K562 (cell line): ENCODE measurements at regions not wholly inside any gene's neighbourhood (a gene's known extent, or its start where the extent isn't known, plus 50 kb on each side); places are given as distances from the start of the nearest gene placed in this dataset.

Source experiments
- CEBPB ChIP-seq: fragments of 450-650 bp; IDR thresholded peaks from 2 replicates; pipeline ENCODE4 v1.6.1; 2016; ENCODE audit warnings: missing genetic modification characterization, missing compliant biosample characterization
- EP300 ChIP-seq: IDR thresholded peaks from 2 replicates; pipeline ENCODE4 v1.6.1; 2012; ENCODE audit warnings: low read length, improper control_type of control experiment
- MTF1 ChIP-seq: fragments of 250-450 bp; sonication (Bioruptor Pico); IDR thresholded peaks from 2 replicates; pipeline ENCODE4 v1.9.0; 2021; ENCODE audit warnings: moderate library complexity, mild to moderate bottlenecking, inconsistent platforms, borderline replicate concordance
- STAG1 ChIP-seq: sonication (generic); formaldehyde crosslinking; IDR thresholded peaks from 2 replicates; pipeline ENCODE4 v1.5.0; 2020; ENCODE audit warnings: missing genetic modification reagents, borderline replicate concordance
- TCF15 ChIP-seq: fragments of 250-450 bp; sonication (Bioruptor Pico); IDR thresholded peaks from 2 replicates; pipeline ENCODE4 v1.8.0; 2022; ENCODE audit warnings: moderate library complexity, mild to moderate bottlenecking, inconsistent platforms
- TCF7L2 ChIP-seq: fragments of 150-350 bp; IDR thresholded peaks from 2 replicates; pipeline ENCODE4 v1.6.1; 2016; ENCODE audit warnings: low read depth, mild to moderate bottlenecking, low read length, moderate library complexity
- TF ChIP-seq, protein P1 (sequence below), 3 experiments: IDR thresholded peaks in 2 of 3; conservative IDR thresholded peaks in 1 of 3; 2 replicates each; pipeline ENCODE4 v1.5.1; 2011 to 2012; ENCODE audit warnings: low read length in 3 of 3, mild to moderate bottlenecking in 3 of 3, control low read depth in 2 of 3, improper control_type of control experiment in 1 of 3, inconsistent platforms in 1 of 3, low read depth in 1 of 3, mixed read lengths in 1 of 3, moderate library complexity in 1 of 3; ENCODE audit not compliant: insufficient read depth in 2 of 3

DNA sequence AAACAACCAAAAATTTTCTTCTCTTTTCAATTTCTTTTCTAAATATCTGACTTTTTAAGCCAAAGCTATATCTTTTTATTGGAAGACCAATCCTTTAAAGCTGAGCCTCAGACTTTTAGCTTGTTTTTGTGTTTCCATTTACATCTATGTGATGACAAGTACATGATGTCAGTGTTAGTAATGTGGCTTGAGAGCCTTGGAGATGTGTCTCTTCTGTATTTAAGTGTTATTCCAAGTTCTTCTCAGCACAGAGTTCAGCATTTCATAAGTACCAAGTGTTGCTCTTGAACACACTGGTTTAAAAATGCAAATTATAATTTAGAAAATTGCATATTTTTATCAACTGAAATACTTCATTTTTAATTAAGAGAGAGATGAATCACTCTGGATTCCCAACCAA, 948.9 kb upstream of the FLRT2 start:
- TF ChIP-seq TCF7L2 (no peak), MTF1 (CRISPR knock-in tag) (no peak), TCF15 (no peak), STAG1 (no peak), CEBPB (tag) (no peak), EP300 (no peak)
- TF ChIP-seq, protein P1, sequence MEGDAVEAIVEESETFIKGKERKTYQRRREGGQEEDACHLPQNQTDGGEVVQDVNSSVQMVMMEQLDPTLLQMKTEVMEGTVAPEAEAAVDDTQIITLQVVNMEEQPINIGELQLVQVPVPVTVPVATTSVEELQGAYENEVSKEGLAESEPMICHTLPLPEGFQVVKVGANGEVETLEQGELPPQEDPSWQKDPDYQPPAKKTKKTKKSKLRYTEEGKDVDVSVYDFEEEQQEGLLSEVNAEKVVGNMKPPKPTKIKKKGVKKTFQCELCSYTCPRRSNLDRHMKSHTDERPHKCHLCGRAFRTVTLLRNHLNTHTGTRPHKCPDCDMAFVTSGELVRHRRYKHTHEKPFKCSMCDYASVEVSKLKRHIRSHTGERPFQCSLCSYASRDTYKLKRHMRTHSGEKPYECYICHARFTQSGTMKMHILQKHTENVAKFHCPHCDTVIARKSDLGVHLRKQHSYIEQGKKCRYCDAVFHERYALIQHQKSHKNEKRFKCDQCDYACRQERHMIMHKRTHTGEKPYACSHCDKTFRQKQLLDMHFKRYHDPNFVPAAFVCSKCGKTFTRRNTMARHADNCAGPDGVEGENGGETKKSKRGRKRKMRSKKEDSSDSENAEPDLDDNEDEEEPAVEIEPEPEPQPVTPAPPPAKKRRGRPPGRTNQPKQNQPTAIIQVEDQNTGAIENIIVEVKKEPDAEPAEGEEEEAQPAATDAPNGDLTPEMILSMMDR (IDR thresholded peaks at IDR 0.05 in 2 of 3, conservative IDR thresholded peaks at IDR 0.05 in 1 of 3; ENCODE audit: insufficient read depth in 2 of 3, low read depth in 1 of 3, low read length in 3 of 3) = no peak
